HG03565 (cell line): ENCODE measurements at regions not wholly inside any gene's neighbourhood (a gene's known extent, or its start where the extent isn't known, plus 50 kb on each side); places are given as distances from the start of the nearest gene placed in this dataset.

ENCODE experiments used
- ATAC-seq: cut with Tn5 transposase; IDR thresholded peaks from one replicate; pipeline ENCODE4 v1.9.1; 2021; ENCODE audit warnings: mild to moderate bottlenecking, moderate library complexity; ENCODE audit not compliant: unreplicated experiment

DNA sequence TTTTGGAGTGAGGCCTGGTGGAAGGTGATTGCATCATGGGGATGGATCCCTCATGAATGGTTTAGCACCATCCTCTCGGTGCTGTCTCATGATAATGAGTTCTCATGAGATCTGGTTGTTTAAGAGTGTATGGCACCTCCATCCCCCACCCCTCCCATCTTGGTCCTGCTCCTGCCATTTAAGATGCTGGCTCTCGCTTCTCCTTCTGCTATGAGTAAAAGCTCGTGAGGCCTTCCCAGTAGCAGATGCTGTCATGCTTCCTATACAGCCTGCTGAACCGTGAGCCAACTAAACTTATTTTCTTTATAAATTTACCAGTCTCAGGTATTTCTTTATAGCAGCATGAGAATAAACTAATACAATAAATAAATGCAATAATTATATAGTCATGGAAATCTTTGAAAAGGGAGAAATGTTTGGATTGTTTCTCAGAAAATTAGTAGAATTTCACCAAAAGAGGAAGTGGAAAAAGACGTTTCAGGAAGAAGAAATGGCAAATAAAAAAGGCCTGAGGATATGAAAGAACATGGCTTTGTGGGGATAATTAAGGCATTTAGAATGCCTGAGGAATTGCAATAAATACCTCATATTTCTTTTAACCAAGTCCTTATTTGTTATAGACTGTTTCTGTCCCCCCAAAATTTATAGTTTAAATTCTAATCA, 451.2 kb upstream of the ADGRL4 start:
- ATAC-seq, result no peak

DNA sequence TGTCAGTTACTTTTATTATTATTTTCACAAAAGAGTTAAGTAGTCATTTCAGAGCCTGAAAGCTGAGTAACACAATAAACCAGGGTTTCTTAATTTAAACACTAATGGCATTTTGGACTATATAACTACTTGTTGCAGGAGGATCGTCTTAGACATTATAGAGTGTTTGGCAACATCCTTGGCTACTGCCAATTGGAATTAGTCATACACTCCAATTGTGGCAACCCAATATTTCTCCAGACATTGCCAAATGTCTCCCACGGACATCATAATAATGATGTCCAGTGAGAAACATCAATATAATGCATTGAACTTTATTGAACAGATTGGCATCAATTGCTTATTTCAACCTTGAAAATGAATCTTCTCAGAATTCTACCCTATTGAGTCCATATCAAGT, 441.9 kb upstream of the ADGRL4 start:
- no peak for ATAC-seq

DNA sequence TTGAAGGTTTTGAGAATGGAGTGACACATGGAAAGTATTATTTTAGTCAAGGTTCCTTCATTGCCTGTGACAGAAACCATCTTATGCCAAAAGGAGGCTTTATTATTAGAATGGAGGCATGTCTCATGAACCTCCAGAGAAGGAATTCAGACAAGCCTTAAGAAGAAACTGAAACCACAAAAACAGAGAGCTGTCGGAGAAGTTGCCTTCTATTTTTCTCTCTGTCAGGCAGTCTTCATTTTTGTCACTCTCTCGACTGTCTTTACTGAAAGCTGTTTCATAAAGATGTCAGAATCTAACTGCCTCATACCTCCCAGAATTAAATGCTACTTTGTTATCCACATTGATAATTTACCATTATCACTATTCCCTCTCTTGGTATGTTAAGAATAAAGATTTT, 434.7 kb upstream of the ADGRL4 start:
- ATAC-seq, result no peak

DNA sequence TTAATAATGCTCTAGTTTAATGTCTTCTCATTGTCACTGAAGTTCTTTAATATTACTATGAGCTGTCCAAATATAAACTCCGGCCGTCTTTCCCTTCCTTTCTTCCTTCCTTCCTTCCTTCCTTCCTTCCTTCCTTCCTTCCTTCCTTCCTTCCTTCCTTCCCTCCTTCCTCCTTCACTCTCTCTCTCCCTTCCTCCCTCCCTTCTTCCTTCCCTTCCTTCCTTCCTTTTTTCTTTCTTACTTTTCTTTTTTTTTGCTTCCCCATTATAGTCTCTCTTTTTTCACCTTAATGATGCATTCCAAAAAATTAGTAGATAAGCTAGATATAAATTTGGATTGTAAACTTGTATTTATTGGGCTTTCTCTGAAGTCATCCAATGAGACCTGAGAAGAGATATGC, 431.0 kb upstream of the ADGRL4 start:
- ATAC-seq, result no peak

DNA sequence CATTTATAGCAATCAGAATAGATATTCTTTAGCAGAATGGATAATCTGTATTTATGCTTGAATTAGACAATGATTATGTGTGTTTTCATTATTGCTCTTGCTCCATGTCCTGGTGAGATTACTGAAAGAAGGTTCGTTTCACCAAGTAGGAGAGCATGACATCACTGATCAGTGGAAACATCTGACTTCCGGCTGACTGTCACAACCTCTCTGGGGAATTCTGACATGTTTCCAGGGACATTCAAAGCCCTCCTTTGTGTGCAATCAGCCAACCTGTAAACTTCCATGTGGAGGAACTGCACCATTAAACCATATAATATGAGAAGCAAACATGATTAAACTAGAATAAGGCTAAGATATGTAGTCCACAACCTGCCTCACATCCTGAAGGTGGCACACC, 424.8 kb upstream of the ADGRL4 start:
- ATAC-seq, result no peak

DNA sequence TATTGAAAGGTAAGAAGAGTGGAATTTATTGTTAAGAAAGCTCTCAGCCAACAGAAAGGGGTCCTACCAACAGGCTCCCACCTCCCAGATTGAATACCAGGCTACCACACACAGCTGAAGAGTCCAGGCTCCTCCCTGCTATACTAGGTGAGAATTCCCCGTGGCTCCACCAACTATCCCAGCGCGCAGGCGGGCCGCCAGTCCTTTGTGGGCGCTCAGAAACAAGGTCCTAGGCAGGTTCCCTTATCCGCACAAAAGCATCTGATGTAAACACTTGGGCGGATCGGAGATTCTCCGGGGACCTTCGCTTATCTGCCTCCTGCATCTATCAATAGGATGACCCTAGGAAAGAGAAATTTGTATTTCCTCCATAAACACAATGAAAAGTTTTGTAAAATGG, 423.9 kb upstream of the ADGRL4 start:
- no peak for ATAC-seq

DNA sequence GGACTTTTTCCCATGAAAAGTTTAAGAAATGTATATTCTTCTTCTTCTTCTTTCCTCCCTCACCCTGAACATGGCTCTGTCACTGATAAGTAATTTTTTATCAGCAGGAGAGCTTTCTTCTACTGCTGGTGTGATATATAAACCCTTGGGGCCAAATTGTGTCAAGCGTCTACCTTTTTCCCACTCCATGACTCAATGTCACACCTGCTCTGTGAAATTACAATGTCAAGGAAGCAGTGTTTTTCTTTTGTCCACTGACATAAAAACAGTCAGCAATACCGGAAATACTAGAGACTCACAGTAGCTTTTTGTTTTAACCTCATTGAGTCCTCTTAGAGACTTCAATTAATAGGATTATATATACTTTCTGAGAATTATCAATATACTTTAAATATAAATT, 416.2 kb upstream of the ADGRL4 start:
- ATAC-seq, result no peak

DNA sequence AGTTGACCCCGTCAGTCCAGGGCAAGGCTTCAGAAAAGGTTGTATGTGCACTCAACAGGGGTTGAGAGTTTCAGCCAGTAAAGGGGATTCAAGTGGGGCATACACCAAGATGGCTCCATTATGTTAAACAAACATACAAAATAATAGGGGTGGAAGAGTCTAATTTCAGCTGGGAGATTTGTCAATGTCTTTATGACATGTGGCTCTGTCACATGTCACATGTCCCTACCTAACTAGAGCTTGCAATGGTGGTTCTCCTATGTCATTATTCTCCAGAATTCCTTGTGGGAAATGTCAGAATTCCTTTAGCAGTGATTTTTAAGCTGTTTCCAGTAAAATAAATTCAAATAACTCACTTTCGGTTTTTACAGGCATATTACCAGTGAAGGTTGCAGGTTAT, 392.0 kb upstream of the ADGRL4 start:
- ATAC-seq, result no peak

DNA sequence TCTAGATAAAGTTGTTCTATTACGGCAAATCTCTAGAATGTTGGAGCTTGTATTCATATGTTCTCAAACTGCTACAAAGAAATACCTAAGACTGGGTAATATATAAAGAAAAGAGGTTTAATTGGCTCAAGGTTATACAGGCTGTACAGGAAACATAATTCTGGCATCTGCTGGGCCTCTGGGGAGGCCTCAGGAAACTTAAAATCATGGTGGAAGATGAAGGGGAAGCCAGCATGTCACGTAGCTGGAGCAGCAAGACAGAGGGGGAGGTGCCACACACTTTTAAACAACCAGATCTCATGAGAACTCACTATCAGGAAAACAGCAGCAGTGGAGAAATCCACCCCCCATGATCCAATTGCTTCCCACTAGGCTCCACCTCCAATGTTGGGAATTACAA, 390.4 kb upstream of the ADGRL4 start:
- no peak for ATAC-seq

DNA sequence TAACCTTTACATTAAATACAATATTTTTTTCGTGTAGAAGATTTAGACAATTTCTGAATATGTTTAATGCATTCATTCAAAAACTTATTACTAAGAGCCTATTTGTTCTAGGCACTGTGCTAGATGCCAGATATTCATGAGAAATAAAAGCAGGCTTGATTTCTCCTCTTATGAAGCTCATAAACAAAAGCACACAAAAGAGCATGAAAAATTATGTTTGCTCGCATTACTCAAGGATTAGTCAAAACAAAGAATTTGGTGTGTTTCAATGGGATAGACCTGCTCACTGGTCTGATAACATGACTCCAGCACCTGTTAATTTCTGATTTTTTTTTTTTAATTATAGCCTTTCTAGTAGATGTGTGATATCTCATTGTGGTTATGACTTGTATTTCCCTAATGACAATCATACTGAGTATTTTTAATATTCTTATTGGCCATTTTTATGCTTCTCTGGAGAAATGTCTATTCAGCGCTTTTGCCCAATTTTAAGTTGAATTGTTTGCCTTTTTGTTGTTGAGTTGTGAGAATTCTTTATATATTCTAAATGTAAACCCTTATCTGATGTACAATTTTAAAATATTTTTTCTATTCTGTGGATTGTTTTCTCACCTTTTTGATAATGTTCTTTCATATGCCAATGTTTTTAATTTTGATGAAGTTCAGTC, 382.3 kb upstream of the ADGRL4 start:
- no peak for ATAC-seq

DNA sequence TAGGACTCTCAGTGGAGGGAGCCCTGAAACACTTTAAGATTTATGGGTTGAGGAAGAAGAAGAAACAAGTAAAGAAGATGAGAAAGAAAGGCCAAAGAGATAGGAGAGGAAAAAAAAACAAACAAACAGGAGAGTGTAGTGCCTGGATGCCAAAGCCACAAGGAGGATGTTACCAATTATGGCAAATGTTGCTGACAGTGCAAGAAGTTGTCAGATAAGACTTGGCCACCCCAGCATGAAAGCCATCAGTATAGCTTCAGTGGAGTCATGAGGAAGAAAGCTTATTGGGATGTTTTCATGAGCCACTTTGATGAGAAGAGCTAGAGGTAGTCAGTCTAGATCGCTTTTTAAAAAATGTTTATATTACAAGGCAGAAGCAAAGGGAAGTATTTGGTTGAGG, 380.2 kb upstream of the ADGRL4 start:
- ATAC-seq, result no peak

DNA sequence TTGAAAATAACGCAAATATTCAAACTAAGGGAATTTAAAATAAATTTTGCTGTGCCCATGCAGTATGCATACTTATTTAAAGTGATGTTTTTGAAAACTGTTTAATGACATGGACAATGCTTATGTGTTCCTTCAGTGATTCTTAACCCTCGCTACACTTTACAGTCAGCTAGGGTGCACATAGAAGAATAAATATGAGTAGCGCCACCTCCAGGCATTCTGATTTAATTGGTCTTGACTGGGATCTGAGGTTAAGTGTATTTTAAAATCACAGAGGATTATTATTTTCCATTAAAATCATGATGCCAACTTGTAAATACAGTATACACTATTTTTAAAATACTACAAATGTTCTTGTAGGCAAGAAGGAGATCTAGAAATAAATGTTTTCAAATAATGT, 373.5 kb upstream of the ADGRL4 start:
- no peak for ATAC-seq

DNA sequence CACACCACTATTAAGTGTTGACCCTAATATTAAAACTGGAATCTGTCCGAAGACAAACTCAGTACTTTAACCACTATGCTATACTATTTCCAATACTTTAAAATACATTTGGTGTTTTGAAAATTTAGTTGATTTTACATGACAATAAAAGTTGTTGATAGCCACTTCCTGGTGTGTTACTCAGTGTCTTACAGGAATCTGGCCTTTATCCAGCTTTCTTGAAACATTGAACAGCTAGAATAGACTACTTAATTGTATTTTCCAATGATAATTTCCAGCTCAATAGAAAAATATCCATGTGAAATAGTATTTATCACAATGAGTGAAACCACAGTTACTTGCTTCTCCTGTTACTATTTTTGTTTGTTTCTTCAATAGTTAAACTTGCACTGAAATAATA, 369.6 kb upstream of the ADGRL4 start:
- ATAC-seq, result no peak

DNA sequence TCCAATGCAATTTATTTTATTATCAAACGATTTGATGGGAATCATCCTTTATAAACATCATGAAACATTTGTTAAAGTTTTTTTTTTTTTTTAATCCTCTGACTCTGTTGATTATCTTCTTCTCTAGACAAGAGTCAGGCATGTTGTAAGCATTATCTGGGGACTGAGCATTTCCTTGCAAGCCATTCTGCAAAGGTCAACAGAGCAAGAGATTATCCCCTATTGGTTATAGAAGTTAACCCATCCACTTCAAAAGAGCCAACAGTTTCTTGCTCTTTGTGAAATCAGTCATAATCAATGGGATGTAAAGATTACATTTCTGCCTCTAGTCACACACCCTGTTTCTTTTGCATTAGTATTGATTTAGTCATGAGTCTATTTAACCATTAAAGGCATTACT, 368.8 kb upstream of the ADGRL4 start:
- no peak for ATAC-seq

DNA sequence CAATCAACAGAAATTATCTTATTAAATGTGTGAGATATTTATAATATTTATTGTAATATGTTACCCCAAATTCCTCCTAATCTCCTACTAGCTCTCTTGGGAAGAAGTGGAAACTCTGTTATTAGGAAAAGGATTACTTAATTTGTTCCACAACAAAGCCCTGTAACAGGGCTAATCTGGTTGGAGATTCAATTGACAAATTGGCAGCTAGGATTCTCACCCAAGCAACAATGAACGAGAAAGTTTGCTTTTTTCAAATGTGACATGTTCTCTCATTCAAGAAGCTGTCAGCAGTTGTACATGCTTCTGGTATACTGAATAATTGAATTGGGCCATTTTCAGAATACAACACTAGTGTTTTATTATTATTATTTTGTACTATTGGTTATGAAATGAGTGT, 367.9 kb upstream of the ADGRL4 start:
- ATAC-seq, result no peak

DNA sequence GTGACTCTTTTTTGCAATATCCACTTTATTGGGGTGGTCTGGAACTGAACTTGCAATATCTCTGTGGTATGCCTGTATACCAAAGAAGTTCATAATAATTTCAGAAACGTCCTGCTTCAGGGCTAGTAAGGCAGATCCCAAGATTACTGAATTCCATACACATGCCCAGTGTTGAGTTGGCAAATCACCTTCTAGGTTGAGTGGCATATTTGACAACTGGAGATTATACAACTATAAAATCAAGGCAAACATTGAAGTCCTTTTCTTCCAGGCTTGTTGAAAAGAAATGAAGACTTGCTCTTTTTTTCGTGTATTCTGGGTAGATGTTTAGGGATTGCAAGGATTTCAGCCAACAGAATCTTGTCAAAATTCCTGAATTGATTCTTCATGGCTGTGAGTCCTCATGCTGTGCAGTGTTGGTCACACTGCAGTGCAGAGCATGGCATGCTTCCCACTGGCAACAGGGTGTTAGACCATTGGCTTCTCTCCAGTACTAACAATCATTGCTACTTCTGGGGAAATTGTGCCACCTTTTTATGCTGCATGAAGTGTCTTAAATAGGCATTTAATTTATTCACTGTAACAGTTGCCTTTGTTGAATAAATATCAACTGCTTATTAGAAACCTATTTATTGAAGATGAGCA, 367.1 kb upstream of the ADGRL4 start:
- ATAC-seq, result no peak

DNA sequence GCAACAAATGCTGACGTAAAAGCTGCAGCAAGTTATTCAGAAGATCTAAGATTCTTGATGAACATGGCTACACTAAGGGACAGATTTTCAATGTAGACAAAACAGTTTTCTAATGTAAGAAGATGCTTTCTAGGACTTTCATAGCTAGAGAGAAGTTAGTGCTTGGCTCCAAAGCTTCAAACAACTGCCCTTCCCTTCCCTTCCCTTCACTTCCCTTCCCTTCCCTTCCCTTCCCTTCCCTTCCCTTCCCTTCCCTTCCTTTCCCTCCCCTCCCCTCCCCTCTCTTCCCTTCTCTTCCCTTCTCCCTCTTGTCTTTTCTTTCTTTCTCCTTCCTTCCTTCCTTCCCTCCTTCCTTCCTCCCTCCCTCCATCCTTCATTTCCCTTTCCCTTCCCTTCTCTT, 365.3 kb upstream of the ADGRL4 start:
- ATAC-seq, result no peak

DNA sequence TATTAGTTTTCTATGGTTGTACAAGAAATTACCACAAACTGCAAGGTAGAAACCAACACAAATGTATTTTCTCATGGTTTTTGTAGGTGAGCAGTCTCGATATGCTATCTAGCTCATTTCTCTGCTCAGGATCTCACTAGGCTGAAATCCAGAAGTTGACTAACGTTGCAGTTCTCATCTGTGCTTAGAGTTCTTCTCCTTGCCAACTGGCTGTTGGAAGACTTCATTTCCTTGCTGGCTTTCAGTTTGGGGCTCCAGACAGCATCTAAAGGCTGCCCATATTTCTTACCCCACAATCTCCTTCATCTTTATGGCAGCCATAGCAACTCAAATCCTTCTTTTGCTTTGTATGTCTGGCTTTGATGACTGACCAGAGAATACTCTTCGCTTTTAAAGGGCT, 362.6 kb upstream of the ADGRL4 start:
- ATAC-seq, result no peak

DNA sequence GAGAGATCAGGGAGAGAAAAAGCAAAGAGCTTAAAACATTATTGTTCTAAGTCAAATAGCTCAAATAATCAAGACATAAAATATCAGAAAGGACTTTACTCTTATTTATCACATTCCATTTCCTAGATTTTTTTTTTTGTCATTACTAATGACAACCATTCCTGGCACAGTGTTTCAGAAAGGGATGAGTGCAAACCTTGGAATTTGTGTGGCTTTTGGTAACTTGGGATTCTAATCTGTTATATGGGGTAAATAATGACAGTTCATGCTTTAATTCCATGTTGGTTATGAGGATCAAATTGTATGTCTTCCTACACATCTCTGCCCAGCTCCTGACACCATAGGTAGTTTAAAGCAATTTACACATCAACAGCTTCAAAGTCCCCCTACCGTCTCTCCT, 358.4 kb upstream of the ADGRL4 start:
- ATAC-seq, result no peak

DNA sequence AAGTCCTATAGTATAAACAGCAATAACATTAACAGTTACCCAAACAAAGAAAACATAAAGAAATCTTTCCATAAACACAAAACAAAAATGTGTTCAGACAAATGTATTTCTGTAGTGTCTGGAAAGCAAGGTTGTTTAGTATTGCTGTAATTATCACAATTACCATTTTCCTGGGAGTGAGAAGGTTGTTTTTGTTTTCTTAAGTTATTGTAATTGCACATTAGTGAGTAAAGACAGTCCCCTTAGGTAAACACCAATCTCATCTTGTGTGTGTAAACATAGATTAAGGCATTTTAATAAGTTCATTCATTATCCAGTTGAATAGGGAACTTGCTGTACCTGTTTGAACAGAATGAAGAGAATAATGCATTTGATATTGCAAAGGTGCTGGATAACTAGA, 356.9 kb upstream of the ADGRL4 start:
- ATAC-seq, result no peak

DNA sequence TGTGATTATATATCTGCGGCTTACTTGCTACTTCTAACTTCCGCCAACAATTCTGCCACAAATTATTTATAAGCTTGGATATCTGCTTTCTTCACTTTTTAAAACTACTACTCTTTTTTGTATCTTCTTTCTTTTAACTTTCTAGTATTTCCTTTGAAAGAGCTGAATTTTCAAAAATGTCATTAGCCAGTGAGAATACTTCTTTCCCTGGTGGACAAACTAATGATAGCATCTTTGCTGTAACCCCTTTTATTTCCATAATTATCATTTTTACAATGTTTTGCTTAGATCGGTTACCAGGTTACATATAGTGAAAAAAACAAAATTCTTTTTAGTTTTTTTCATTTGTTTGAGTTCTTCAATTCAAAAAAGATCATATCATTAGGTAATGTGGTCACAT, 355.9 kb upstream of the ADGRL4 start:
- no peak for ATAC-seq

DNA sequence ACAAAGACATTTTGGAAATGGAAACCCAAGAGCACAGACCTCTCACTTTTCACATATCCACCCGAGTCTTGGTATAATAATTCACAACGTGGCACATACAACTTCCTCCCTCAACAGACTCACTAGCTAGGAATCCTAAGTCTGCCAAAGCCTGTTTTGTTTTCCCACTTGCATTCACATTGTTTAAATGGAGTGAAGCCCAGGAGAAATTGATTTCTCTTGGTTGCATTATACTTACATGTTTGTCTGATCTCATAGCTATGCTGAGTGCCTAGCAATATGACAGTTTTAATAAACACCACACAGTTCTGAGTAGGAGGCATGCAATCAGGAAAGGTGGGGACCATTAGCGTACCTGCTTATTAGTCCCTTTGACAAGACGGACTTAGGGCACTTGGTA, 348.6 kb upstream of the ADGRL4 start:
- ATAC-seq, result no peak

DNA sequence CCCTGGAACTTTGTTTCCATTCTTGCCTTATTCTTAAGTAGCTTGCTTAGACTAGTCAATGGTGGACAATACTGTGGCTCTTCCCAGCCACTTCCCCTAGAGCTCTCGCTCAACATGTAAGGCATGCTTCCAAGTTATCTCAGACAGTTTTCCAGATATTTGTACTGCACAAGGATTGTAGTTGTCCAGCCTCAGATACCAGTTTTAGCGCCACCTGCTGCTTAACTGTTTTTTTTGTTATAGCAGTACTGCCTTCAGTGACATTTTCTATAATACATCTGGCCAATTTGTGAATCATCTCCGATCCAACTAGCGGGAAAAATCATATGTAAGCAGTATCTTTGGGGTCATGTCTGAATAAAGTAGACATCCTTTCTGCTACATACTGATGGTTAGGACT, 346.7 kb upstream of the ADGRL4 start:
- peak; percentile 59 for ATAC-seq
